ENCODE measurements at regions not wholly inside any gene's neighbourhood (a gene's known extent, or its start where the extent isn't known, plus 50 kb on each side); places are given as distances from the start of the nearest gene placed in this dataset.

DNA sequence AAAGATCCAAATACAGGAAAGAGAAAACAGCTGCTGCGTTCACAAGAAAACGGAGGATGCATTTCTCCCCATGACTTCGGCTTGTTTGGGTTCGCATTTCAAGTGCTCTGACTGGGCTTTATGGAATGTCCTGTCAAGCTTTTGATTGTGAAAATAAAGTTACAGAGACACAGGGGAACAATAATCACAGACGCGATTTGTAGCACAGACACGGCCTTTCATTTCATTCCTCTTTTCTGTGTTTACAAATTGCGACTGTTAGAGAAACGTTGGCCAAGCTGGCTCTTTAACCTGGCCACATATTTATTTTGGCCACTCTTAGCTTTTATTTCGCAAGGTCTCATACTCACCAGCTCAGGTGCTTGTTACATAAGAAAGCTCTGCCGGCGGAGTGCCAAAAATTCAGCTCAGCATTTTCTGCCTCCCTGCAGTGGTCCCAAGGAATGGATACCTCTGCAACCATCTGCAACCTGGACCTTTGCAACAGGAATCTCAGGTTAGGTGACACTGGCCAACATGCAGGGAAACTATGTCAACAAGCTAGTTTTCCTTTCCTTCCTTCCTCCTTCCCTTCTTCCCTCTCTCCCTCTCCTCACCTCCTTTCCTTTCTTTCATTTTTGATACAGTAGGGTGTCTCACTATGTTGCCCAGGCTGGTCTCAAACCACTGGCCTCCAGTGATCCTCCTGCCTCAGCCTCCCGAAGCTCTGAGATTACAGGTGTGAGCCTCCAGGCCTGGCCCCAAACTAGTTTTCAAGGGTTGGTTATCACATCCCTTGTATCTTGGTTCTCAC, 58.2 kb upstream of the SLC45A1 start:
- FAIRE-seq, result no peak

More for the DNA sequence above, 58.2 kb upstream of the SLC45A1 start:
- H2BK15ac ChIP-seq (ENCODE audit: low read length), result no peak overlapping the region
- 54% methylated on average over 13 of the region's 13 CpGs; no CpG with 5 or more reads in 1 of the 2 experiments for WGBS, 2 experiments (ENCODE audit: extremely low coverage in 1 of 2, insufficient coverage in 1 of 2, insufficient read length in 1 of 2, insufficient replicate concordance in 2 of 2, low coverage in 1 of 2, low lambda C conversion rate in 2 of 2, missing lambda C conversion rate in 1 of 2)
- no peak overlapping the region for H3K9ac ChIP-seq (replicated peaks in 1 of 4; ENCODE audit: extremely low read depth in 1 of 4, low read depth in 3 of 4, low read length in 3 of 4)
- ChIA-PET POLR2A (ENCODE audit: partially characterized antibody) (no interaction called here), CTCF (ENCODE audit: partially characterized antibody) (interaction anchor here (0.7 to 1.8 kb wide), 6 partner anchors 12 to 284 kb away, joined by 3 to 10 read pairs (median 3); no protein-coding TSS in a partner anchor)
- H3K36me3 ChIP-seq (ENCODE audit: control insufficient read depth in 2 of 4, insufficient read depth in 4 of 4, low read length in 3 of 4), result no peaks in the 10 kb centered on the region
- H2BK12ac ChIP-seq (ENCODE audit: low read depth, low read length), result peak overlapping the region; percentile 4; the same call in 1 of the 2 replicates
- no peak overlapping the region for H3K4me3 ChIP-seq (ENCODE audit: extremely low read depth in 1 of 4, insufficient read depth in 2 of 4, low read depth in 3 of 4, low read length in 4 of 4)
- peaks cover 3 to 10% (median 4%) of the 10 kb centered on the region in 4 experiments for H3K4me1 ChIP-seq (replicated peaks in 1 of 4; ENCODE audit: control insufficient read depth in 3 of 4, insufficient read depth in 4 of 4, low read length in 3 of 4)
- no peak overlapping the region for H3K14ac ChIP-seq (ENCODE audit: insufficient read length)
- no peak overlapping the region for H3K4ac ChIP-seq (replicated peaks; ENCODE audit: insufficient read length, low read depth, low read length)
- H2BK20ac ChIP-seq (ENCODE audit: low read length), result peak overlapping the region; percentile 49; the same call in 1 of the 2 replicates
- no peaks in the 10 kb centered on the region for H3K79me2 ChIP-seq (ENCODE audit: control insufficient read depth in 1 of 2, insufficient read depth in 2 of 2, low read length in 2 of 2)
- no peaks in the 10 kb centered on the region for H4K20me1 ChIP-seq (replicated peaks in 1 of 2; ENCODE audit: control insufficient read depth in 1 of 2, insufficient read depth in 2 of 2, low read length in 2 of 2)
- H2AFZ ChIP-seq (ENCODE audit: low read length), result peak overlapping the region; percentile 18; the same call in 1 of the 2 replicates
- H3K79me1 ChIP-seq (ENCODE audit: low read depth, low read length), result no peaks in the 10 kb centered on the region
- no peak overlapping the region for H3K56ac ChIP-seq (replicated peaks; ENCODE audit: insufficient read length, low read depth, low read length)
- no peak overlapping the region; the same call in 1 of the 2 replicates for H3K18ac ChIP-seq (ENCODE audit: extremely low read depth, low read length)
- no peak overlapping the region for H2BK120ac ChIP-seq (replicated peaks; ENCODE audit: low read depth, low read length)
- H3K23ac ChIP-seq (ENCODE audit: insufficient read length), result no peak overlapping the region
- peak overlapping the region; percentile 12; the same call in 1 of the 2 replicates for H2BK5ac ChIP-seq (ENCODE audit: low read depth, low read length)
- no peaks in the 10 kb centered on the region for H3K23me2 ChIP-seq (ENCODE audit: low read depth, low read length)
- H4K5ac ChIP-seq (ENCODE audit: insufficient read length, low read depth, low read length), result no peak overlapping the region
- no peaks in the 10 kb centered on the region for H3K27me3 ChIP-seq (replicated peaks in 1 of 4; ENCODE audit: control insufficient read depth in 3 of 4, extremely low read depth in 1 of 4, insufficient read depth in 3 of 4, low read length in 3 of 4)
- no peak overlapping the region for H4K8ac ChIP-seq (ENCODE audit: extremely low read depth, insufficient read depth, low read length)
- H2AK5ac ChIP-seq (ENCODE audit: low read depth, low read length), result no peak overlapping the region
- H3K27ac ChIP-seq (ENCODE audit: low read depth, low read length), result no peak overlapping the region
- no peaks in the 10 kb centered on the region; a peak in 1 of 4 replicates for H3K9me3 ChIP-seq (ENCODE audit: insufficient read depth in 2 of 2, low read depth in 1 of 2, low read length in 1 of 2)
- H3K4me2 ChIP-seq (ENCODE audit: insufficient read depth in 1 of 2, low read depth in 2 of 2, low read length in 2 of 2), result peak overlapping the region in 1 of 2 experiments; percentile 12; a peak in 1 of 4 replicates
- DNase-seq (ENCODE audit: low read depth in 1 of 2, low spot score in 2 of 2), result no peak
- peak; percentile 67 for TF ChIP-seq CEBPB (IDR thresholded peaks at IDR 0.05; ENCODE audit: low read depth, low read length)
- TF ChIP-seq HDAC6 (IDR thresholded peaks at IDR 0.05; ENCODE audit: low read depth, low read length), result no peak
- no peak overlapping the region for H4K91ac ChIP-seq (replicated peaks; ENCODE audit: insufficient read length, low read length)

Data from H1 (cell line).